GM18951 (cell line): ENCODE measurements at regions not wholly inside any gene's neighbourhood (a gene's known extent, or its start where the extent isn't known, plus 50 kb on each side); places are given as distances from the start of the nearest gene placed in this dataset.
"Not testable (repeated sequence)": the region's sequence is repeated elsewhere in the genome, so short reads cannot be mapped to it uniquely, and the experiment has no call there.

Experiments
- POLR2A ChIP-seq: IDR thresholded peaks from 4 replicates; pipeline ENCODE4 v1.6.1; 2011; ENCODE audit warnings: mild to moderate bottlenecking; ENCODE audit not compliant: insufficient read length, insufficient read depth; ENCODE audit errors: extremely low read depth
- in situ Hi-C: fragments of 300-500 bp; cut with MboI; formaldehyde crosslinking; loops from one replicate; pipeline ENCODE4 v1.12.0; 2022; ENCODE audit warnings: low sequenced_read_pairs, mixed read lengths, inconsistent platforms; ENCODE audit not compliant: unreplicated experiment

GRCh38 chr6:21282360-21282759 lies 311.2 kb upstream of the SOX4 start:
- in situ Hi-C loops = not testable (repeated sequence)

- in situ Hi-C loops = no loop called here
- no peak for TF ChIP-seq POLR2A
Measured at GRCh38 chr6:21284166-21284565, 309.4 kb upstream of the SOX4 start.

GRCh38 chr6:21284706-21285105 lies 308.8 kb upstream of the SOX4 start:
- TF ChIP-seq POLR2A = no peak
- in situ Hi-C loops = no loop called here

- no peak for TF ChIP-seq POLR2A
- in situ Hi-C loops = no loop called here
Measured at GRCh38 chr6:21294144-21294543, 299.4 kb upstream of the SOX4 start.

GRCh38 chr6:21295506-21296240 lies 297.9 kb upstream of the SOX4 start:
- no peak for TF ChIP-seq POLR2A
- in situ Hi-C loops = no loop called here

- no peak for TF ChIP-seq POLR2A
- in situ Hi-C loops = no loop called here
Measured at GRCh38 chr6:21297665-21298064, 295.9 kb upstream of the SOX4 start.

GRCh38 chr6:21299216-21299615 lies 294.3 kb upstream of the SOX4 start:
- no peak for TF ChIP-seq POLR2A
- in situ Hi-C loops = no loop called here

GRCh38 chr6:21300439-21300838 lies 293.1 kb upstream of the SOX4 start:
- in situ Hi-C loops = no loop called here
- TF ChIP-seq POLR2A = no peak

GRCh38 chr6:21305893-21306332 lies 287.6 kb upstream of the SOX4 start:
- TF ChIP-seq POLR2A = no peak
- in situ Hi-C loops = no loop called here

GRCh38 chr6:21306546-21306945 lies 287.0 kb upstream of the SOX4 start:
- in situ Hi-C loops = no loop called here
- TF ChIP-seq POLR2A = no peak

- in situ Hi-C loops = no loop called here
- no peak for TF ChIP-seq POLR2A
Measured at GRCh38 chr6:21309807-21310221, 283.7 kb upstream of the SOX4 start.

GRCh38 chr6:21310568-21311140 lies 282.9 kb upstream of the SOX4 start:
- no peak for TF ChIP-seq POLR2A
- in situ Hi-C loops = no loop called here

- TF ChIP-seq POLR2A = no peak
- in situ Hi-C loops = no loop called here
Measured at GRCh38 chr6:21312118-21312517, 281.4 kb upstream of the SOX4 start.

- in situ Hi-C loops = no loop called here
- TF ChIP-seq POLR2A = no peak
Measured at GRCh38 chr6:21317642-21318041, 275.9 kb upstream of the SOX4 start.
